SH-SY5Y (cell line): ENCODE measurements at regions not wholly inside any gene's neighbourhood (a gene's known extent, or its start where the extent isn't known, plus 50 kb on each side); places are given as distances from the start of the nearest gene placed in this dataset.

Source experiments
- GATA2 ChIP-seq: IDR thresholded peaks from 2 replicates; pipeline ENCODE4 v1.6.1; 2011; ENCODE audit warnings: mild to moderate bottlenecking, low read depth, low read length
- GATA3 ChIP-seq: IDR thresholded peaks from 2 replicates; pipeline ENCODE4 v1.6.1; 2011; ENCODE audit warnings: low read depth, mild to moderate bottlenecking, low read length, moderate library complexity

DNA sequence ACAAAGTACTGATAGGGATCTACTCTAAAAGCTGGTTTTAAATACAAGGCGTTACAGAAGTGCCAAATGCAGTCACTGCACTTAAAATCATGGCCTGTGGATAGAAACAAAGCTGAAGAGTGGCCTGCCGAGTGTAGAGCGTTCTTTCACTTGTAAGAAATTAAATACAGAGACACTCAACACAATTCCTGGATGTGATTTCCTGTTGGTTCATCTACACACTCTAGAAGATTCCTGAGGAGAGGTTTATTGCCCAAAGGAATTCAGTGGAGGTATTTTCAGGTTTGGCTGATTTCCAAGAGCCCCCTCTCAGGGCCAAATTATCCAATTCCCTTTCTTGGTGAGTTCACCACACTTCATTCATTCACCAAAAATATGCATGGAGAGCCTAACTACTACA is 200.3 kb upstream of the IL12A start:
- no peak for TF ChIP-seq GATA2
- TF ChIP-seq GATA3 = no peak
